CD4-positive, alpha-beta memory T cell (primary cell): ENCODE measurements at regions not wholly inside any gene's neighbourhood (a gene's known extent, or its start where the extent isn't known, plus 50 kb on each side); places are given as distances from the start of the nearest gene placed in this dataset.

ENCODE experiments used
- CTCF ChIA-PET: fragments of 350-600 bp; sonication (Branson Sonifier 250); formaldehyde crosslinking; loops from one replicate; lab custom pipeline; 2021; ENCODE audit warnings: inconsistent platforms; ENCODE audit not compliant: partially characterized antibody; lab: Charles Lee
- POLR2A ChIA-PET: fragments of 350-600 bp; sonication (Branson Sonifier 250); formaldehyde crosslinking; loops from one replicate; lab custom pipeline; 2021; ENCODE audit not compliant: partially characterized antibody; lab: Charles Lee
- DNase-seq, 5 donors: peaks; one replicate each; pipeline versions ENCODE4 v3.0.0 to v3.0.0-alpha.2; 2020 to 2022; ENCODE audit warnings: mixed read lengths in 1 of 5
- H3K27ac ChIP-seq: one replicate; pipeline ENCODE4 v1.7.0; 2013; ENCODE audit warnings: low read depth, low read length
- H3K27me3 ChIP-seq: 2 replicates; pipeline ENCODE4 v1.7.0; 2013; ENCODE audit warnings: mild to moderate bottlenecking, low read length, moderate library complexity; ENCODE audit not compliant: insufficient read depth
- H3K36me3 ChIP-seq: 2 replicates; pipeline ENCODE4 v1.7.0; 2013; ENCODE audit warnings: mild to moderate bottlenecking, low read length, moderate library complexity; ENCODE audit not compliant: insufficient read depth
- H3K4me1 ChIP-seq: 2 replicates; pipeline ENCODE4 v1.7.0; 2013; ENCODE audit warnings: mild to moderate bottlenecking, low read length, moderate library complexity; ENCODE audit not compliant: insufficient read depth
- H3K4me3 ChIP-seq, 2 donors: one replicate each; pipeline ENCODE4 v1.7.0; 2013; ENCODE audit warnings: low read length in 2 of 2, mild to moderate bottlenecking in 1 of 2
- H3K9me3 ChIP-seq, 2 donors: one replicate each; pipeline ENCODE4 v1.7.0; 2013; ENCODE audit warnings: low read length in 2 of 2, control low read depth in 1 of 2; ENCODE audit not compliant: control insufficient read depth in 1 of 2
- H3K27ac Mint-ChIP-seq, 7 donors: one replicate each; pipeline ENCODE4 v1.8.0; 2020 to 2021; ENCODE audit warnings: mixed read lengths in 7 of 7, mild to moderate bottlenecking in 6 of 7, inconsistent platforms in 3 of 7, moderate library complexity in 3 of 7
- H3K27me3 Mint-ChIP-seq, 2 donors: one replicate each; pipeline ENCODE4 v1.8.0; 2020 to 2021; ENCODE audit warnings: mixed read lengths in 2 of 2
- H3K36me3 Mint-ChIP-seq, 2 donors: one replicate each; pipeline ENCODE4 v1.8.0; 2020 to 2021; ENCODE audit warnings: mixed read lengths in 2 of 2, inconsistent platforms in 1 of 2, mild to moderate bottlenecking in 1 of 2
- H3K4me1 Mint-ChIP-seq, 4 donors: one replicate each; pipeline ENCODE4 v1.8.0; 2020 to 2021; ENCODE audit warnings: mixed read lengths in 4 of 4, mild to moderate bottlenecking in 1 of 4
- H3K4me3 Mint-ChIP-seq, 8 donors: one replicate each; pipeline ENCODE4 v1.8.0; 2020 to 2021; ENCODE audit warnings: mixed read lengths in 8 of 8, mild to moderate bottlenecking in 7 of 8, moderate library complexity in 6 of 8, inconsistent platforms in 3 of 8
- H3K9me3 Mint-ChIP-seq, 8 donors: one replicate each; pipeline ENCODE4 v1.8.0; 2020 to 2021; ENCODE audit warnings: mixed read lengths in 8 of 8, mild to moderate bottlenecking in 5 of 8, inconsistent platforms in 3 of 8, moderate library complexity in 1 of 8
- intact Hi-C: fragments of 100-400 bp; cut with micrococcal nuclease; formaldehyde crosslinking; loops from one replicate; pipeline ENCODE4 v1.15.1; 2023

DNA sequence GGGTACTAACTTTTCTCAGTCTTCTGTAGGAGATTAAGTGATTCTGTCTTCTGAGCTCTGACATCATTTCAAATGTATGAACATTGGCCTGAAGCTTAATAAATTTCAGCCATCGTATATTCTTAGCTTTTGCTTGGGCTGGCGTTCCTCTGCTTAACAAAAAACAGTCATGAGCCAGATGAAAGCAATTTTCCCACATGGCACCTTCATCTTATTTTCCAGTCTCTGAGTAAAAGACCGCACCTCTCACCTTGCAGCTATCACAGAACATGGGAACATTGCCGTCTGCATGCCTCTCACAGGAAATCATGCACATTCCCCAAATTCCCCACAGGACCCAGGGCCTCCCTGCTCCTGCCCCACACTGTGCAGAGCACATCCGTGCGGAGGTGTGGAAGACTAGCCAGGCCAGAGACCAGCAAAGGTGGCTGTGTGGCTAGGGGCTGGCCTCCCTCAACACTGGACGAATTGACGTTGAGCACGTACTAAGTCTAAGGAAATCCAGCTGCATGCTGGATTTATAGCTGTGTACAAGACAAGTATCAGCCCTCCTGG is 531.8 kb upstream of the ID2 start:
- H3K4me1 ChIP-seq, result no peaks in the 10 kb centered on the region
- H3K36me3 Mint-ChIP-seq, result no peaks in the 10 kb centered on the region
- ChIA-PET CTCF (no interaction called here), POLR2A (no interaction called here)
- H3K4me1 Mint-ChIP-seq, result peaks cover 6 to 19% (median 9%) of the 10 kb centered on the region in 4 donors
- H3K27me3 Mint-ChIP-seq, result peaks cover 0 to 2% of the 10 kb centered on the region in 2 donors
- no peak overlapping the region for H3K4me3 ChIP-seq
- H3K36me3 ChIP-seq, result no peaks in the 10 kb centered on the region
- no peaks in the 10 kb centered on the region for H3K9me3 ChIP-seq
- no peak overlapping the region for H3K27ac Mint-ChIP-seq
- no peaks in the 10 kb centered on the region for H3K27me3 ChIP-seq
- no peak for DNase-seq
- H3K9me3 Mint-ChIP-seq, result peaks cover 0 to 2% (median 0%) of the 10 kb centered on the region in 8 donors
- intact Hi-C loops, result no loop called here
- H3K27ac ChIP-seq, result no peak overlapping the region
- no peak overlapping the region for H3K4me3 Mint-ChIP-seq

DNA sequence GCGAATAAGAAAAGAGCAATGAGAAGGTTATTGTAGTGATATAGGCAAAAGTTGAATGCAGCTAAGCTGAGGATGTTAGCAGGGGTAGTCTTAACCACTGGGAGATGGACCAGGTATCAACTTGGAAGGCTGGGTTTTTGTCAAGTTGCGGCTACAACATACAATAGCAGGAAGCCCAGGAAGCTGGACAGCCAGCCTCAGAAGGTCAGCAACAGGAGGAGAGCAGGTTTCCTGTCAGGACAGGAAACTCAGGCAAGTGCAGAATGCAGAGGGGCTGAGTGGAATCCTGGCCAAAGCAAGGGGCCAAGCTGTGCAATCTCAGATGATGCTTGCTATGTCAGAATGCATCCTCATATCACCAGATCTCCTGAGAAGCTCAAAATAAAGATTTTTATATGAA is 530.0 kb upstream of the ID2 start:
- Mint-ChIP-seq H3K27ac (peak overlapping the region in 1 of 7 donors; percentile 38), H3K4me3 (no peak overlapping the region), H3K9me3 (peaks cover 0 to 2% (median 0%) of the 10 kb centered on the region in 8 donors), H3K4me1 (peaks cover 6 to 19% (median 9%) of the 10 kb centered on the region in 4 donors), H3K27me3 (peaks cover 0 to 2% of the 10 kb centered on the region in 2 donors), H3K36me3 (no peaks in the 10 kb centered on the region)
- no peaks in the 10 kb centered on the region for H3K36me3 ChIP-seq
- H3K9me3 ChIP-seq, result no peaks in the 10 kb centered on the region
- no peak overlapping the region for H3K27ac ChIP-seq
- H3K27me3 ChIP-seq, result no peaks in the 10 kb centered on the region
- H3K4me3 ChIP-seq, result no peak overlapping the region
- DNase-seq, result no peak
- CTCF ChIA-PET, result no interaction called here
- H3K4me1 ChIP-seq, result no peaks in the 10 kb centered on the region
- intact Hi-C loops, result no loop called here
- POLR2A ChIA-PET, result no interaction called here

DNA sequence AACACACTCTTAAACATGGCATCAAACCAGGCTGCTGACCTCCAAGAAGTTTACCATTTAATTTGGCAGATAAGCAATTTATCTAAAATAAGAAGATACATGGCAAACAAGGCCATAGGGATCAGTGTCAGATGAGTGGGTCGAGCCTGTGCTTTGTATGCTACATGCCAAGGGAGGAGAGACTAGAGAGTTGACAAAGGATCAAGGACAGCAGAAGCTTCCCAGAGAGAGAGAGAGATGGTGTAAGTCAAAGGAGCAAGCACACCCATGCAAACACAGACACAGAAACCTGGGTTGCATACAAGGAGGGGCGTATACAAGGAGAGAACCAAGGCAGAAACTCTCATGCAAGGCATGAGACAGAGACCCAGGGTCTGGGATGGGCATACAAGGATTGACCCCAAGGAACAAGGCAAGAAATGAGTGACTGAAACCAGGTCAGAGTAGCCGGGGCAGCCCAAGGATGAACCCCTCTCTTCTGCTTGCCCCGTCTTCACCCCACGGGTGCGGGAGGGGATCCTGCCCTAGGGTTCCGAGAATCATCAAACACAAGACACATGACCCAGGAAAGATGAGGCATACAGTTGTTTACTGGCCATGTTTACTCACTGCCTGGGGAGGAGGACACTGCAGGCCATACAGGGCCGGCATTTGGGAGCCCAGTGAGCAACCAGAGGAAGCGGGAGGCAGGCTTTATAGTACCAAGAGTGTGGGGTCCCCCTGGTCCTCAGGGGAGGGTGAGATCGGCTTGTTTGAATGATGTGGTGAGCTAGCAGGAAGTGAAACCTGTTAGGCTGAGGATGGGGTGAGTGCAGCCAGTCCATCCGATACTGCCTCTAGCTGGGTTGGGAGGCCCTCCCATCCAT is 529.2 kb upstream of the ID2 start:
- ChIA-PET POLR2A (no interaction called here), CTCF (no interaction called here)
- no peak for DNase-seq
- no peak overlapping the region for H3K27ac Mint-ChIP-seq
- Histone ChIP-seq H3K4me1 (no peaks in the 10 kb centered on the region), H3K27me3 (no peaks in the 10 kb centered on the region), H3K36me3 (no peaks in the 10 kb centered on the region), H3K9me3 (no peaks in the 10 kb centered on the region), H3K27ac (no peak overlapping the region), H3K4me3 (no peak overlapping the region)
- peaks cover 0 to 2% of the 10 kb centered on the region in 2 donors for H3K27me3 Mint-ChIP-seq
- H3K9me3 Mint-ChIP-seq, result peaks cover 0 to 2% (median 0%) of the 10 kb centered on the region in 8 donors
- intact Hi-C loops, result no loop called here
- H3K4me1 Mint-ChIP-seq, result peaks cover 6 to 19% (median 9%) of the 10 kb centered on the region in 4 donors
- H3K36me3 Mint-ChIP-seq, result peaks cover 0 to 3% of the 10 kb centered on the region in 2 donors
- peak overlapping the region in 1 of 8 donors; percentile 2 for H3K4me3 Mint-ChIP-seq

DNA sequence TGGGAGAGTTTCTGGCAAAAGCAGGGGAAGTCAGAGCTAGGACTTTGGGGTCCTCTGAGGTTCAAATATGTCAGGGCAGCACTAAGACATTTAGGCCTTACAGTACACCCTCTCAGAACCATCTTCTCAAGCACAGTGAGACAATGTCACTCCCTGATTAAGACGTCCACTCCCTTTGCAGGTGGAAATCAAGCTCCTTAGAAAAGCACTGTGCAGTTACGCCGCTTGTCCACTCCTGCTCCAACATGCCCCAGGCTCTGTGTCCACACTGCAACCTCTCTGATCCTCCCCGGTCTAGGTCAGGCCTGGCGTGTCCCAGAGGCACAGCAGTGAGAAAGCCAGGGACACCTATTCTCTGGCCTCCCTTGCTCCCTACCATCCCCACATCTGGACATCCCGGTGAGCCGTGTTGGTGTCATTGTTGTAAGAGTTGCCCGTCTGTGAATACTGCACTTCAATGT is 528.6 kb upstream of the ID2 start:
- Mint-ChIP-seq H3K27me3 (peaks cover 0 to 2% of the 10 kb centered on the region in 2 donors), H3K9me3 (peaks cover 0 to 2% (median 0%) of the 10 kb centered on the region in 8 donors), H3K4me1 (peaks cover 6 to 19% (median 9%) of the 10 kb centered on the region in 4 donors), H3K27ac (no peak overlapping the region), H3K36me3 (peaks cover 0 to 3% of the 10 kb centered on the region in 2 donors), H3K4me3 (no peak overlapping the region)
- H3K9me3 ChIP-seq, result no peaks in the 10 kb centered on the region
- no peaks in the 10 kb centered on the region for H3K36me3 ChIP-seq
- POLR2A ChIA-PET, result no interaction called here
- CTCF ChIA-PET, result no interaction called here
- no peaks in the 10 kb centered on the region for H3K27me3 ChIP-seq
- H3K4me3 ChIP-seq, result no peak overlapping the region
- no peaks in the 10 kb centered on the region for H3K4me1 ChIP-seq
- DNase-seq, result no peak
- H3K27ac ChIP-seq, result no peak overlapping the region
- intact Hi-C loops, result no loop called here

DNA sequence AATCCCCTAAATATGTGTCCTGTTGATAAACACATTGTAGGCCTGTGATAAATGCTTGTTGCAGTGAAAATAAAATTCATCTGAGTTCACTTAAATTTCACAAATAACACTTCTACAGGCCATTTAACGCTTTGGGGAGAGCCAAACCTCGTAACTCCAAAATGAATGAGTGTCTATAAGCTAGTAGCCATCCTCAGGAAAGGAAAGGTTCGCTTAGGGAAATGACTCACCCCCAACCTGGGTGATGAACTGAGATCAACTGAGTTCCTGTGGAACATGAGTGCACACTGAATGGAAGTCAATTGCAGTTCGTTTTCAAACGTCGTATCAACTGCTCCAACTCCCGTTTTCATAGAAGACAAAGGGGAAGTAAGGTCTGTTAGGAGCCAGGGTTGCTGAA is 527.6 kb upstream of the ID2 start:
- H3K4me1 Mint-ChIP-seq, result peaks cover 6 to 19% (median 9%) of the 10 kb centered on the region in 4 donors
- no peak overlapping the region for H3K27ac Mint-ChIP-seq
- no peaks in the 10 kb centered on the region for H3K27me3 ChIP-seq
- no peaks in the 10 kb centered on the region for H3K9me3 ChIP-seq
- no peaks in the 10 kb centered on the region for H3K4me1 ChIP-seq
- peaks cover 0 to 2% of the 10 kb centered on the region in 2 donors for H3K27me3 Mint-ChIP-seq
- H3K36me3 ChIP-seq, result no peaks in the 10 kb centered on the region
- H3K36me3 Mint-ChIP-seq, result peaks cover 0 to 3% of the 10 kb centered on the region in 2 donors
- H3K27ac ChIP-seq, result no peak overlapping the region
- ChIA-PET CTCF (no interaction called here), POLR2A (no interaction called here)
- H3K4me3 Mint-ChIP-seq, result no peak overlapping the region
- intact Hi-C loops, result no loop called here
- no peak for DNase-seq
- peaks cover 0 to 2% (median 0%) of the 10 kb centered on the region in 8 donors for H3K9me3 Mint-ChIP-seq
- H3K4me3 ChIP-seq, result no peak overlapping the region

DNA sequence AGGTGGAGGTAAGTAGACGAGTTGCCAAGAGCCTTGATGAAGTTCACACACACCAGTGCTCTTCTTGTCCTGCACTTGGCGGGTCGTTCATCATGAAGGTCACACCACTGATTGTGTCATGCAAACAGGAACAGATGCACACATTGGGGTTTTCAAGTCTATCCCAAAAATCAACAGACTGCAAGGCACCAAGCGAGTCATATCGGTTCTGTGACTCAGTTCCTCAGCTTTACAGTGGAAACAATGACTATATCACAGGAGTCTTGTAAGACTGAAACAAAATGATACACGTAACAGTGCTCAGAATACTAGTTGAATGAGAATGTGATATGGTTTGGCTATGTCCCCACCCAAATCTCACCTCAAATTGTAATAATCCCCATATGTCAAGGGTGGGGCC is 526.9 kb upstream of the ID2 start:
- Mint-ChIP-seq H3K27ac (no peak overlapping the region), H3K9me3 (peaks cover 0 to 3% (median 0%) of the 10 kb centered on the region in 8 donors), H3K4me1 (peaks cover 6 to 19% (median 9%) of the 10 kb centered on the region in 4 donors), H3K36me3 (peaks cover 0 to 3% of the 10 kb centered on the region in 2 donors), H3K27me3 (peaks cover 0 to 2% of the 10 kb centered on the region in 2 donors), H3K4me3 (no peak overlapping the region)
- H3K9me3 ChIP-seq, result no peaks in the 10 kb centered on the region
- no peak for DNase-seq
- H3K4me1 ChIP-seq, result no peaks in the 10 kb centered on the region
- intact Hi-C loops, result no loop called here
- H3K27me3 ChIP-seq, result no peaks in the 10 kb centered on the region
- ChIA-PET POLR2A (no interaction called here), CTCF (no interaction called here)
- no peak overlapping the region for H3K27ac ChIP-seq
- no peaks in the 10 kb centered on the region for H3K36me3 ChIP-seq
- H3K4me3 ChIP-seq, result no peak overlapping the region

DNA sequence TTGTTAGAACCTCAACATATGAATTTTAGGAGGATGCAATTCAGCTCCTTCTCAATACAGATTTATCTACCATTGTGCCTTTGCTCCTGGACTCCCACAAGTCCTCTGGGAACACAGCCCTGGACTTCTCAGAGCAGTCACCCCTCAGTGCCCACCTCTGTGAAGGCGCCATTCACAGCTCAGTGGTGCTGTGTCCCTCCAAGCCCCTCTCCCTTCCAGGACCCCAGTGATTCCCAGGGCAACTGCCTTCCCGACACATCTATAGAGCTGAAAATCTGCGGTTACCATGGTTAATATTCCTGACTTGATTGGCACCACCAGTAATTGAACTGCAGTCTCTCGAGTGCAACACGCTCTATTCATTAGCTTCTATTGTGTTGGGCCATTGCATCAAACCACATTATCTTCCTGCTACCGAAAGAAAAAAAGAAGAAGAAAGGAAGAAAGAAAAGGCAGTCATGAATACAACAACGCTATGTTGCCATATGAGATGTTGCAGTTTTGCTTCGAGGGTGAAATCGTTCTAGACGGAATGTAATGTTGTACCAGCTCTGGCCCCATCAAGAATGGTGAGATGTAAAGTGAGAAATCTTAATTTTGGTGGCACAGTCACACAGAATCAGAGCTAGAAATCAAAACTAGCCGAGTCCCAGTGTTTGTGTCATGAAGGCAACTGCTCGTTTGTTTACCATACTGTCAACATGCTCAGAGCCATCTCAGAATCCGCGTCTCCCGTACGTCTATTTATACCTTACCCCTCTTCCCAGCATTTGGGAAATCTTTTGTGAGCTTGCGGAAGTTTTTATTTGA is 524.0 kb upstream of the ID2 start:
- no peak for DNase-seq
- H3K4me1 ChIP-seq, result no peaks in the 10 kb centered on the region
- no peak overlapping the region for H3K27ac Mint-ChIP-seq
- CTCF ChIA-PET, result no interaction called here
- H3K27me3 ChIP-seq, result no peaks in the 10 kb centered on the region
- H3K4me3 Mint-ChIP-seq, result no peak overlapping the region
- no peak overlapping the region for H3K4me3 ChIP-seq
- no peaks in the 10 kb centered on the region for H3K27me3 Mint-ChIP-seq
- intact Hi-C loops, result no loop called here
- peaks cover 0 to 3% of the 10 kb centered on the region in 2 donors for H3K36me3 Mint-ChIP-seq
- POLR2A ChIA-PET, result no interaction called here
- peaks cover 0 to 5% (median 0%) of the 10 kb centered on the region in 8 donors for H3K9me3 Mint-ChIP-seq
- no peaks in the 10 kb centered on the region for H3K36me3 ChIP-seq
- no peak overlapping the region for H3K27ac ChIP-seq
- no peaks in the 10 kb centered on the region for H3K9me3 ChIP-seq
- peaks cover 2 to 12% (median 4%) of the 10 kb centered on the region in 4 donors for H3K4me1 Mint-ChIP-seq
